Activated CD8-positive, alpha-beta memory T cell treated with anti-CD3 and anti-CD28 coated beads for 1 hour (primary cell): ENCODE measurements at regions not wholly inside any gene's neighbourhood (a gene's known extent, or its start where the extent isn't known, plus 50 kb on each side); places are given as distances from the start of the nearest gene placed in this dataset.

Experiments
- DNase-seq, 2 donors: peaks; one replicate each; pipeline ENCODE4 v3.0.0-alpha.2; 2020; ENCODE audit warnings: low read depth in 1 of 2; ENCODE audit errors: extremely low read depth in 1 of 2

- no peak for DNase-seq
Observed at GRCh38 chr12:13769966-13770365, 211.4 kb downstream of the GRIN2B start.

- no peak for DNase-seq
Observed at GRCh38 chr12:13769273-13769672, 212.1 kb downstream of the GRIN2B start.

GRCh38 chr12:13764748-13765147, 216.7 kb downstream of the GRIN2B start:
- no peak for DNase-seq

GRCh38 chr12:13749389-13749788, 232.0 kb downstream of the GRIN2B start:
- no peak for DNase-seq

- no peak for DNase-seq
Observed at GRCh38 chr12:13745111-13745860, 236.1 kb downstream of the GRIN2B start.

GRCh38 chr12:13744561-13744960, 236.8 kb downstream of the GRIN2B start:
- DNase-seq, result no peak

- DNase-seq, result no peak
Observed at GRCh38 chr12:13740149-13740545, 241.3 kb downstream of the GRIN2B start.

GRCh38 chr12:13735734-13736133, 245.7 kb downstream of the GRIN2B start:
- DNase-seq, result no peak

GRCh38 chr12:13734584-13735152, 246.7 kb downstream of the GRIN2B start:
- DNase-seq, result no peak

GRCh38 chr12:13727707-13728195, 253.7 kb downstream of the GRIN2B start:
- no peak for DNase-seq

GRCh38 chr12:13725049-13725448, 256.4 kb downstream of the GRIN2B start:
- DNase-seq, result no peak

GRCh38 chr12:13724136-13724535, 257.3 kb downstream of the GRIN2B start:
- no peak for DNase-seq

GRCh38 chr12:13719986-13720385, 261.4 kb downstream of the GRIN2B start:
- no peak for DNase-seq

GRCh38 chr12:13718271-13718670, 263.1 kb downstream of the GRIN2B start:
- DNase-seq, result no peak

GRCh38 chr12:13716119-13716518, 265.3 kb downstream of the GRIN2B start:
- DNase-seq, result no peak

GRCh38 chr12:13713556-13714410, 267.6 kb downstream of the GRIN2B start:
- DNase-seq, result no peak

GRCh38 chr12:13707829-13708228, 273.6 kb downstream of the GRIN2B start:
- no peak for DNase-seq

GRCh38 chr12:13702381-13702780, 279.0 kb downstream of the GRIN2B start:
- no peak for DNase-seq

- DNase-seq, result no peak
Observed at GRCh38 chr12:13701502-13701901, 279.9 kb downstream of the GRIN2B start.

- no peak for DNase-seq
Observed at GRCh38 chr12:13697973-13698372, 283.4 kb downstream of the GRIN2B start.

GRCh38 chr12:13695781-13696180, 285.6 kb downstream of the GRIN2B start:
- DNase-seq, result no peak

- DNase-seq, result no peak
Observed at GRCh38 chr12:13692332-13692731, 289.1 kb downstream of the GRIN2B start.
